GM12865 (cell line): ENCODE measurements at regions not wholly inside any gene's neighbourhood (a gene's known extent, or its start where the extent isn't known, plus 50 kb on each side); places are given as distances from the start of the nearest gene placed in this dataset.
A peak's percentile ranks its signal among the peaks of the same experiment; 100 is the strongest.

Experiments
- DNase-seq: peaks from one replicate; pipeline ENCODE4 v3.0.0; 2010; ENCODE audit warnings: low read depth
- H3K4me3 ChIP-seq: 2 replicates; pipeline ENCODE4 v1.5.1; 2011; ENCODE audit warnings: mild to moderate bottlenecking, low read depth, low read length, control low read depth
- CTCF ChIP-seq: IDR thresholded peaks from 2 replicates; pipeline ENCODE4 v1.5.1; 2011; ENCODE audit warnings: low read length, control low read depth, low read depth, inconsistent platforms; ENCODE audit not compliant: insufficient read depth; ENCODE audit errors: missing control alignments

- TF ChIP-seq CTCF = no peak
- peak; percentile 26 for DNase-seq
- H3K4me3 ChIP-seq = no peak overlapping the region
These were observed 56.3 kb upstream of the SOX6 start for GRCh38 chr11:16412525-16413172.

GRCh38 chr11:16410479-16410878 lies 54.1 kb upstream of the SOX6 start:
- DNase-seq = no peak
- H3K4me3 ChIP-seq = no peak overlapping the region
- no peak for TF ChIP-seq CTCF

- no peak overlapping the region for H3K4me3 ChIP-seq
- no peak for TF ChIP-seq CTCF
- no peak for DNase-seq
These were observed 52.3 kb upstream of the SOX6 start for GRCh38 chr11:16408619-16409018.

GRCh38 chr11:16406226-16406625 lies 49.9 kb upstream of the SOX6 start:
- no peak for DNase-seq
- TF ChIP-seq CTCF = no peak
- H3K4me3 ChIP-seq = no peak overlapping the region
